ENCODE measurements at regions not wholly inside any gene's neighbourhood (a gene's known extent, or its start where the extent isn't known, plus 50 kb on each side); places are given as distances from the start of the nearest gene placed in this dataset.
A peak's percentile ranks its signal among the peaks of the same experiment; 100 is the strongest.

DNA sequence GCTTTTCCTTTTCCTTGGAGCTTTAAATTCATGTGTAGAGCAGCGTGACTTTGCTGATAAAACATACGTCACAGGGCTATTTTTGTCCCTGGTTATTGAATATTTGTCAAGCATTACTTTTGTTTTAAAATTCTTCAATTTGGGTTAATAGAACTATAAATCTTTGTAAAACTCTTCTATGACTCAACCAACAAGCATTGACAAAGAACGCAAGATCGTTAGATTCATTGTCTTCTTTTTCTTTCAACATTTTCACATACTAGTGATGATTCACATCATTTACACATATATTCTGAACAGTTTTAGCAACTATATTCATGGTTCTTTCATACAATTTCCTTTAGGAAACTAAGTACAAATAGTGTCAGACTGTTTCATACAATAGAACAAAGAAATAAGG lies 72.0 kb upstream of the GPM6A start:
- intact Hi-C loops (cut with micrococcal nuclease) = no loop called here
- no peak for DNase-seq
- no peaks in the 10 kb centered on the region for H3K27me3 ChIP-seq (ENCODE audit: low read depth)
- TF ChIP-seq, protein P1, sequence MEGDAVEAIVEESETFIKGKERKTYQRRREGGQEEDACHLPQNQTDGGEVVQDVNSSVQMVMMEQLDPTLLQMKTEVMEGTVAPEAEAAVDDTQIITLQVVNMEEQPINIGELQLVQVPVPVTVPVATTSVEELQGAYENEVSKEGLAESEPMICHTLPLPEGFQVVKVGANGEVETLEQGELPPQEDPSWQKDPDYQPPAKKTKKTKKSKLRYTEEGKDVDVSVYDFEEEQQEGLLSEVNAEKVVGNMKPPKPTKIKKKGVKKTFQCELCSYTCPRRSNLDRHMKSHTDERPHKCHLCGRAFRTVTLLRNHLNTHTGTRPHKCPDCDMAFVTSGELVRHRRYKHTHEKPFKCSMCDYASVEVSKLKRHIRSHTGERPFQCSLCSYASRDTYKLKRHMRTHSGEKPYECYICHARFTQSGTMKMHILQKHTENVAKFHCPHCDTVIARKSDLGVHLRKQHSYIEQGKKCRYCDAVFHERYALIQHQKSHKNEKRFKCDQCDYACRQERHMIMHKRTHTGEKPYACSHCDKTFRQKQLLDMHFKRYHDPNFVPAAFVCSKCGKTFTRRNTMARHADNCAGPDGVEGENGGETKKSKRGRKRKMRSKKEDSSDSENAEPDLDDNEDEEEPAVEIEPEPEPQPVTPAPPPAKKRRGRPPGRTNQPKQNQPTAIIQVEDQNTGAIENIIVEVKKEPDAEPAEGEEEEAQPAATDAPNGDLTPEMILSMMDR (IDR thresholded peaks at IDR 0.05; ENCODE audit: borderline replicate concordance) = no peak
- no peak overlapping the region for H3K4me3 ChIP-seq
- no peak overlapping the region for H3K27ac ChIP-seq (replicated peaks)
- no peaks in the 10 kb centered on the region for H3K36me3 ChIP-seq
- H3K9me3 ChIP-seq (replicated peaks) = peaks cover 19% of the 10 kb centered on the region
- no peaks in the 10 kb centered on the region for H3K4me1 ChIP-seq

DNA sequence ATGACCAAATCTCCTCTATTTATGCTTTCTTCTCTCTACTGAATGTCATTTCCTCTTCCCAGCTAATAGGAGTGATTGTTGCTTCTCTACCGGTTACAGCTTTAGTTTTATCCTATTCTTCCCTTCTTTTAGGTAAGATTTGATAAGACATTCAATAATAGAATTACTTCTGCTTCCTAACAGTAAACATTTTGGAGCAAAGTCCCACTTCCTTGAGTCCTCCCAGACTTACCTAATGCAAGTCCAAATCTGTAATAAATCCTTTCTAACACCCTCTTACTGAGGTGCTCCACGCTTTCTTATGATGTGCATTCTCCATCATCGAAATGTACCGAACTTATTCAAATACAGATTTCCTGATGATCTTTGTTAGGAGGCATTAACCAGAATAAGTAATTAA lies 79.2 kb upstream of the GPM6A start:
- no peak overlapping the region for H3K27ac ChIP-seq (replicated peaks)
- H3K27me3 ChIP-seq (ENCODE audit: low read depth) = no peaks in the 10 kb centered on the region
- peaks cover 10% of the 10 kb centered on the region for H3K9me3 ChIP-seq (replicated peaks)
- no peaks in the 10 kb centered on the region for H3K4me1 ChIP-seq
- H3K36me3 ChIP-seq = no peaks in the 10 kb centered on the region
- TF ChIP-seq, protein P1 (IDR thresholded peaks at IDR 0.05; ENCODE audit: borderline replicate concordance) = no peak
- intact Hi-C loops (cut with micrococcal nuclease) = no loop called here
- H3K4me3 ChIP-seq = no peak overlapping the region
- DNase-seq = no peak

DNA sequence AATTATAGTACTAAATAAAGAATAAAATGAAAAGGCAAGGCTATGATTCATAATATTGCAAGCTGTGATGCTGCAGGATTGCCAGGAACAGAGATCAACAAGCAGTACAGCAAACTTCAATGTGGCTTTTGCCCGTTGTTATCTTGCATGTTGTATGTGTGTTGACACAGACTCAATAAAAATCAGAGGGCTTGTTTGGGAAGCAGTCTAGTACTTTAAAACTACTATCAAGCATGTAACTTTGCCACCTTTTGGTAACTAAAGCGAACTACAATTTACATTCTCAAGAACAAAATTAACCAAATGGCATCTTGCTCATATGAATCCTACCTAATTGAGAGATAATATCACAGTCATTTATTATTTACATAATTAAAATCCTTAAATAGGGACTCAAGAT lies 79.8 kb upstream of the GPM6A start:
- no peaks in the 10 kb centered on the region for H3K4me1 ChIP-seq
- no peaks in the 10 kb centered on the region for H3K36me3 ChIP-seq
- DNase-seq = no peak
- H3K9me3 ChIP-seq (replicated peaks) = peaks cover 10% of the 10 kb centered on the region
- H3K27ac ChIP-seq (replicated peaks) = no peak overlapping the region
- TF ChIP-seq, protein P1 (IDR thresholded peaks at IDR 0.05; ENCODE audit: borderline replicate concordance) = peak; percentile 30
- no peak overlapping the region for H3K4me3 ChIP-seq
- no peaks in the 10 kb centered on the region for H3K27me3 ChIP-seq (ENCODE audit: low read depth)
- intact Hi-C loops (cut with micrococcal nuclease) = no loop called here

DNA sequence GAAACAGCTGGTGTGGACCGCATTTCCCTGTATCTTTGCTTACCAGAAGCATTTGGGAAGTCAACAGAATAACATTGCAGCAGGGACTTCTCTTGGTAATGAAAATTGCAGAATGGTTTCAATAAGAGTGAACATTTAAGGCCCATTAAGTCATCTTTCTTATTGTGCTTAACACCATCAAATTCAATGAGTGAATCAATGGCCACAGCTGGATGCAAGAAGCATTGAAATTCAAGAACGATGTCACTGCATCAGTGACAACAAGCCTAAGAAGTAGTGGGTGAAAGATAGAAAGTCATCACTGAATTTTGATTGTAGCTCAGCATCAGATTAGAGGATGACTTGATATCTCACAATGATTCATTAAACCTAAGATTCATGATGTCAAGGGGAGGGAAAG lies 93.9 kb upstream of the GPM6A start:
- Histone ChIP-seq H3K4me3 (no peak overlapping the region), H3K27ac (replicated peaks) (no peak overlapping the region), H3K36me3 (no peaks in the 10 kb centered on the region), H3K9me3 (replicated peaks) (peaks cover 4% of the 10 kb centered on the region), H3K27me3 (ENCODE audit: low read depth) (no peaks in the 10 kb centered on the region), H3K4me1 (no peaks in the 10 kb centered on the region)
- DNase-seq = no peak
- intact Hi-C loops (cut with micrococcal nuclease) = no loop called here
- TF ChIP-seq, protein P1 (IDR thresholded peaks at IDR 0.05; ENCODE audit: borderline replicate concordance) = no peak

DNA sequence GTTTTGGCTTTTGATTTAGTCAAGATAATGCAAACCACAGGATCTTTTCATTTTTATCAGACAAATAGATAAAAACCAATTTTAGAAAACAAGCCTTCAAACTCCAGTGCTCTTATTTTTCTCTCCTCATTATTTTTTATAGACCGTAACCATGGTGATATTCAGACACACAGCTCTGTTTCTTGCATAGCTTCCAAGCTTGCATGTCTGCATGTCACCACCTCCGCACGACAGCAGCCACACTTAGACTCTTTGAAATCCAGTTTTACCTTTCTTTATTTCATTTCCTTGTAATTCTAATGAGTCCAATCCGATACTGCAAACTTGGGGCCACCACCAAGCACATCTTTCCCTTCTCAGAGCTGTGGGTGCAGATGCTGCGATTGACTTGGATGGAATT lies 94.3 kb upstream of the GPM6A start:
- TF ChIP-seq, protein P1 (IDR thresholded peaks at IDR 0.05; ENCODE audit: borderline replicate concordance) = no peak
- no peak overlapping the region for H3K4me3 ChIP-seq

DNA sequence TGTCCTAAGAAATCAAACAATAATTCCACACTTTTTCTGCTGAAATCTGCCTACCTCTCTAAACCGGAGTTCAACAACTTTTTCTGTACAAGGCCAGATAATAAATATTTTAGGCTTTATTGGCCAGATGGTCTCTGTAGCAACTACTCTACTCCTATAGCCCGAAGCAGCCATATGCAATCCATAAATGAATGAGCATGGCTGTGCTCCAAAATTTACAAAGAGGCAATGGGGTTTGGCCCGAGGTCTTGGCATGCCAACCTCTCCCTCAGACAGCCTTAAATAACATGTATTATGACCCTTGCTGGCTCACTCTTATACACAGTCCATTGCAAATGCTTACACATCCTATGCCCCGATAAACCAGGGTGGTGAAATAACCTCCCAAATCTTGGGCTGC lies 98.6 kb upstream of the GPM6A start:
- H3K36me3 ChIP-seq = no peaks in the 10 kb centered on the region
- intact Hi-C loops (cut with micrococcal nuclease) = no loop called here
- H3K27me3 ChIP-seq (ENCODE audit: low read depth) = no peaks in the 10 kb centered on the region
- no peak overlapping the region for H3K27ac ChIP-seq (replicated peaks)
- H3K9me3 ChIP-seq (replicated peaks) = no peaks in the 10 kb centered on the region
- DNase-seq = no peak
- no peak overlapping the region for H3K4me3 ChIP-seq
- TF ChIP-seq, protein P1 (IDR thresholded peaks at IDR 0.05; ENCODE audit: borderline replicate concordance) = no peak
- no peaks in the 10 kb centered on the region for H3K4me1 ChIP-seq

More for the DNA sequence above, 94.3 kb upstream of the GPM6A start:
- DNase-seq = no peak
- H3K27ac ChIP-seq (replicated peaks) = no peak overlapping the region
- intact Hi-C loops (cut with micrococcal nuclease) = no loop called here
- H3K27me3 ChIP-seq (ENCODE audit: low read depth) = no peaks in the 10 kb centered on the region
- no peaks in the 10 kb centered on the region for H3K36me3 ChIP-seq
- H3K9me3 ChIP-seq (replicated peaks) = no peaks in the 10 kb centered on the region
- H3K4me1 ChIP-seq = no peaks in the 10 kb centered on the region

Data from left ventricle myocardium inferior (tissue), 1 donor.